ENCODE measurements at regions not wholly inside any gene's neighbourhood (a gene's known extent, or its start where the extent isn't known, plus 50 kb on each side); places are given as distances from the start of the nearest gene placed in this dataset.
A peak's percentile ranks its signal among the peaks of the same experiment; 100 is the strongest.

- TF ChIP-seq CTCF (IDR thresholded peaks at IDR 0.05; ENCODE audit: low read length, missing control alignments) = no peak
- H3K4me3 ChIP-seq (replicated peaks; ENCODE audit: low read depth, low read length) = no peak overlapping the region
- no peak for DNase-seq (ENCODE audit: low read depth)
These were observed 174.4 kb upstream of the BMPER start for GRCh38 chr7:33730958-33731357.

GRCh38 chr7:33731912-33732311 is 173.4 kb upstream of the BMPER start:
- TF ChIP-seq CTCF (IDR thresholded peaks at IDR 0.05; ENCODE audit: low read length, missing control alignments) = no peak
- no peak for DNase-seq (ENCODE audit: low read depth)
- no peak overlapping the region for H3K4me3 ChIP-seq (replicated peaks; ENCODE audit: low read depth, low read length)

GRCh38 chr7:33732462-33732861 is 172.9 kb upstream of the BMPER start:
- H3K4me3 ChIP-seq (replicated peaks; ENCODE audit: low read depth, low read length) = no peak overlapping the region
- TF ChIP-seq CTCF (IDR thresholded peaks at IDR 0.05; ENCODE audit: low read length, missing control alignments) = no peak
- no peak for DNase-seq (ENCODE audit: low read depth)

GRCh38 chr7:33733870-33734650 is 171.3 kb upstream of the BMPER start:
- no peak overlapping the region for H3K4me3 ChIP-seq (replicated peaks; ENCODE audit: low read depth, low read length)
- DNase-seq (ENCODE audit: low read depth) = peak; percentile 62
- TF ChIP-seq CTCF (IDR thresholded peaks at IDR 0.05; ENCODE audit: low read length, missing control alignments) = no peak

- no peak overlapping the region for H3K4me3 ChIP-seq (replicated peaks; ENCODE audit: low read depth, low read length)
- no peak for TF ChIP-seq CTCF (IDR thresholded peaks at IDR 0.05; ENCODE audit: low read length, missing control alignments)
- no peak for DNase-seq (ENCODE audit: low read depth)
These were observed 169.9 kb upstream of the BMPER start for GRCh38 chr7:33735403-33735802.

GRCh38 chr7:33736521-33737221 is 168.7 kb upstream of the BMPER start:
- no peak for DNase-seq (ENCODE audit: low read depth)
- no peak overlapping the region for H3K4me3 ChIP-seq (replicated peaks; ENCODE audit: low read depth, low read length)
- no peak for TF ChIP-seq CTCF (IDR thresholded peaks at IDR 0.05; ENCODE audit: low read length, missing control alignments)
